DMS153 treated with DMSO at 0.1 percent for 48 hours (cell line): ENCODE measurements at regions not wholly inside any gene's neighbourhood (a gene's known extent, or its start where the extent isn't known, plus 50 kb on each side); places are given as distances from the start of the nearest gene placed in this dataset.

Experiments used
- DNase-seq: peaks from one replicate; lab custom pipeline; 2025; ENCODE audit not compliant: unreplicated experiment; lab: John Stamatoyannopoulos, UW

- peak; percentile 79 for DNase-seq
Measured at GRCh38 chr6:134379076-134379475, 61.2 kb upstream of the SGK1 start.

GRCh38 chr6:134378426-134378825 lies 60.5 kb upstream of the SGK1 start:
- DNase-seq, result no peak

- DNase-seq, result no peak
Measured at GRCh38 chr6:134376785-134377184, 58.9 kb upstream of the SGK1 start.

DNA sequence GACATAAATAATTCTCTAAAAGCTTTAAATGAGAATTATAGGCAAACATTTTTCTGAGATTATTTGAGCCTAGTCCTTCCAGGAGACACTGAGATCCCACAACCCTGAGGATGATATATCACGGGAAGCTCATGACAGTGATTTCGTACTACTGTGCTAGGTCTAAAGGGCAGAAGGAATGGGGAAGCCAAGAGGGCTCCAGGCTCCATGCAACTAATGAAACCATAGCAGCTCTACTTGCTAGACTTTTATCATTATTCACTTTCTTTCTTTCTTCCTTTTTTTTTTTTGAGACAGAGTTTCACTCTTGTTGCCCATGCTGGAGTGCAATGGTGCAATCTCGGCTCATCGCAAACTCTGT lies 57.3 kb upstream of the SGK1 start:
- no peak for DNase-seq

GRCh38 chr6:134374491-134375219 lies 56.7 kb upstream of the SGK1 start:
- DNase-seq, result no peak

DNA sequence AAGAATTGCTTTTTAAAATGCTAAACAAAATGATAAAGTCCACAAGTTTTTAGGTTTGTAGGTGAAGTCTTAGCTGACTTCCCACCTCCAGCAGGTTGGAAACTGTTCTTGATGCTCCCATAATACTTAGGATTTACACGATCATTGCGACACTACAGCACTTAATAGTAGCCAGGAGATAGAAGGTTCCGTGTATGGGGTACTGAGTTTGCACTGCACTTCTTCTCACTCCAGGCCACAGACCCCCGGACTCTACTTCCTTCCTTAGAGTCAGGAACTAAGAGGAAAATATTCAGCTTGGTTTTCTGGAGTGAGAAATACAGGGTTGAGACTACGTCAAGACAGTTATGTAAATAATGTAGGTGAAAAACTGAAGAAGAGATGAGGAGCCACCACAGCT lies 56.1 kb upstream of the SGK1 start:
- DNase-seq, result no peak

DNA sequence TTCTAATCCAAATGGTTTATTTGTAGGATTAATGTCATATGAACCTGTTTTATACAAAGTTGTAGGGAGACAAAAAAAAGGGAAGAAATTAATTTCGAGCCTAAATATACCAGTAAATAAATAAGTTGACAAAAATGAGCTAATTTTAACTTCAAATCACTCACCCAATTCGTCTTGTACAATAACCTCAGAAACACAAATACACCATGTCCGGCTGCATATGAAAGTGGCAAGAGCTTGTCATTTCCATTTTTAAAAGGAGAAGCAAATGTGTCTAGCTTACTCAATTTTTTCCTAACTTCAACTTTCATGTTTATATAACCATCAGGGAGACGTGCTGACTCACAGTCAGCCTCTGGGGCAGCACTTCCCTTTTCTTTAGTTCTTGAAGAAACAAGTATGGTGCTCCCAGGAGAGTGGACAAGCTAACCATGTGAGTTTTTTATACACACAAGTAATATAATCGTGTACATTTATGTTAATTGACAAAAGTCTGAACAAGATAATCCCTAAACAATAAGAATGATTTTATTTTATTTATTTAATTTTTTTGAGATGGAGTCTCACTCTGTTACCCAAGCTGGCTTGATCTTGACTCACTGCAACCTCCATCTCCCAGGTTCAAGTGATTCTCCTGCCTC lies 55.5 kb upstream of the SGK1 start:
- DNase-seq, result no peak

DNA sequence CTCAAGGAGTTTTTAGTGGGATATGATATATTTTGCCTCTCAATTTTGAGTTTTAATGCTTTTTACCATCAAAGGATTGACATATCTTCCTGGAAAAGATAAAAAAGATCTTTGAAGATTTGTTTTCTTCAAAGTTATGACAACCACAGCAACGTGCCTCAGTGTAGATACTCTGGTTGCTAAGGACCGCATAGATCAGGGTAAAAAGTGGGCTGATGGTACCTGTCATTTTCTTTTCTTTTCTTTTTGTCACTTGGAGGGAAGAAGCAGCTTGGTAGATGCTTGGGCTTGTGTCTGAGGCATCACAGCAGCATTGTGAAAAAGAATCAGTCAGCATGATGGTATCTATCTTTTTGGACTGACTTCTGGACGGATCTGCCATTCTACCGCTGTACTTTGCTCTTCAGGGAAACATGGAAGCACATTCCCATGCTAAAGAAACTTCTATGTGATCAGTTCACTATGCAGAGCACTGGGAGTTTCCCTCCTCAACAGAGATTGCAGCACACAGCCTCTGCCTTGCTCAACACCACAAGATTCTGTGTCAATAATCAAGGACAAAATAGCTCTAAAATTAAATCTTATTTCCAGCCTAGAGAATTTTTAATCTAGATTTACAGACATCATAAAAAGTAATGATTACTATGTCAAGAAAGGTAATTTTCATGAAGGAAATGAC lies 54.8 kb upstream of the SGK1 start:
- no peak for DNase-seq

DNA sequence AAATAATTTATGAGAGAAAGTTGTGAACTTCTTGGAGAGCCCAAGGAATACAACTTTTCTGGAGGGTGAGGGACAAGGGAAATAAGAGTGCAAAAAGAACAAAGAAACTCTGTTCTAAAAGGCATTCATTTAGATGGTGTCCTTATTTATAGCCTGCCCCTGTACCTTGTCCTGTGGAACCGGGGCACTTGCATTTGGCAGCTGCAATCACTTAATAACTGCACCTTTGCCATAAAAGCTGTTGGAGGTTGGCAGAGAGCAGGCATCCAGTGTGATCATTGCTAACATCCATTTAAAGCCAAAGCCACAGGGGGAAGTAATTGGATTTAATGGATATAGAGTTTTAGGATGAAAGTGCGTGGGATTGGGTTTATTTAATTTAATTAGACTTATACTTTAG lies 50.8 kb upstream of the SGK1 start:
- no peak for DNase-seq
